ENCODE measurements at regions not wholly inside any gene's neighbourhood (a gene's known extent, or its start where the extent isn't known, plus 50 kb on each side); places are given as distances from the start of the nearest gene placed in this dataset.

- H3K27ac ChIP-seq (ENCODE audit: low read depth, low read length): no peak overlapping the region
- 72 to 78% (median 75%) methylated on average over 1 of the region's 1 CpG for WGBS, 3 donors
Observed at GRCh38 chr5:81914696-81915095, 57.1 kb upstream of the ATG10 start.

GRCh38 chr5:81912933-81913332 lies 58.9 kb upstream of the ATG10 start:
- 94 to 97% (median 96%) methylated on average over 8 of the region's 8 CpGs for WGBS, 3 donors
- H3K27ac ChIP-seq (ENCODE audit: low read depth, low read length): no peak overlapping the region

GRCh38 chr5:81909677-81910076 lies 62.1 kb upstream of the ATG10 start:
- no peak overlapping the region for H3K27ac ChIP-seq (ENCODE audit: low read depth, low read length)
- 84 to 93% (median 91%) methylated on average over 1 of the region's 1 CpG for WGBS, 3 donors

- no peak overlapping the region for H3K27ac ChIP-seq (ENCODE audit: low read depth, low read length)
- 39 to 49% (median 44%) methylated on average over 5 of the region's 5 CpGs for WGBS, 3 donors
Observed at GRCh38 chr5:81908771-81909170, 63.1 kb upstream of the ATG10 start.

- no peak overlapping the region for H3K27ac ChIP-seq (ENCODE audit: low read depth, low read length)
- 81 to 89% (median 82%) methylated on average over 10 of the region's 10 CpGs for WGBS, 3 donors
Observed at GRCh38 chr5:81908044-81908443, 63.8 kb upstream of the ATG10 start.

- 87 to 94% (median 93%) methylated on average over 4 of the region's 4 CpGs for WGBS, 3 donors
- H3K27ac ChIP-seq (ENCODE audit: low read depth, low read length): no peak overlapping the region
Observed at GRCh38 chr5:81907012-81907635, 64.7 kb upstream of the ATG10 start.

- no peak overlapping the region for H3K27ac ChIP-seq (ENCODE audit: low read depth, low read length)
- WGBS, 3 donors: 27 to 87% (median 82%) methylated on average over 5 of the region's 5 CpGs
Observed at GRCh38 chr5:81906086-81906485, 65.7 kb upstream of the ATG10 start.

- 69 to 79% (median 77%) methylated on average over 2 of the region's 2 CpGs for WGBS, 3 donors
- H3K27ac ChIP-seq (ENCODE audit: low read depth, low read length): no peak overlapping the region
Observed at GRCh38 chr5:81904861-81905260, 67.0 kb upstream of the ATG10 start.

- H3K27ac ChIP-seq (ENCODE audit: low read depth, low read length): no peak overlapping the region
- 89 to 97% (median 93%) methylated on average over 3 of the region's 3 CpGs for WGBS, 3 donors
Observed at GRCh38 chr5:81904166-81904565, 67.7 kb upstream of the ATG10 start.

GRCh38 chr5:81901586-81901985 lies 70.2 kb upstream of the ATG10 start:
- H3K27ac ChIP-seq (ENCODE audit: low read depth, low read length): no peak overlapping the region
- 73 to 84% (median 79%) methylated on average over 10 of the region's 10 CpGs for WGBS, 3 donors

- H3K27ac ChIP-seq (ENCODE audit: low read depth, low read length): no peak overlapping the region
- WGBS, 3 donors: 88 to 98% (median 96%) methylated on average over 2 of the region's 2 CpGs
Observed at GRCh38 chr5:81899123-81899522, 72.7 kb upstream of the ATG10 start.

GRCh38 chr5:81898403-81898802 lies 73.4 kb upstream of the ATG10 start:
- no peak overlapping the region for H3K27ac ChIP-seq (ENCODE audit: low read depth, low read length)
- 43 to 71% (median 55%) methylated on average over 2 of the region's 2 CpGs for WGBS, 3 donors

GRCh38 chr5:81896764-81897163 lies 75.1 kb upstream of the ATG10 start:
- H3K27ac ChIP-seq (ENCODE audit: low read depth, low read length): no peak overlapping the region
- WGBS, 3 donors: 76 to 84% (median 83%) methylated on average over 1 of the region's 1 CpG

- no peak overlapping the region for H3K27ac ChIP-seq (ENCODE audit: low read depth, low read length)
Observed at GRCh38 chr5:81895307-81895706, 76.5 kb upstream of the ATG10 start.

- H3K27ac ChIP-seq (ENCODE audit: low read depth, low read length): no peak overlapping the region
- 60 to 68% (median 63%) methylated on average over 4 of the region's 4 CpGs for WGBS, 3 donors
Observed at GRCh38 chr5:81893961-81894360, 77.9 kb upstream of the ATG10 start.

- no peak overlapping the region for H3K27ac ChIP-seq (ENCODE audit: low read depth, low read length)
- WGBS, 3 donors: 42 to 66% (median 59%) methylated on average over 3 of the region's 3 CpGs
Observed at GRCh38 chr5:81884871-81885270, 87.0 kb upstream of the ATG10 start.

- WGBS, 3 donors: 96 to 97% (median 97%) methylated on average over 5 of the region's 5 CpGs
Observed at GRCh38 chr5:81883371-81883770, 88.5 kb upstream of the ATG10 start.

GRCh38 chr5:81881595-81881994 lies 90.2 kb upstream of the ATG10 start:
- no peak overlapping the region for H3K27ac ChIP-seq (ENCODE audit: low read depth, low read length)
- WGBS, 3 donors: 57 to 81% (median 73%) methylated on average over 2 of the region's 2 CpGs

More at GRCh38 chr5:81883371-81883770, 88.5 kb upstream of the ATG10 start:
- no peak overlapping the region for H3K27ac ChIP-seq (ENCODE audit: low read depth, low read length)

- no peak overlapping the region for H3K27ac ChIP-seq (ENCODE audit: low read depth, low read length)
- 75 to 81% (median 76%) methylated on average over 3 of the region's 3 CpGs for WGBS, 3 donors
Observed at GRCh38 chr5:81879936-81880335, 91.9 kb upstream of the ATG10 start.

GRCh38 chr5:81878333-81878732 lies 93.5 kb upstream of the ATG10 start:
- H3K27ac ChIP-seq (ENCODE audit: low read depth, low read length): no peak overlapping the region

GRCh38 chr5:81866994-81867393 lies 104.8 kb upstream of the ATG10 start:
- no peak overlapping the region for H3K27ac ChIP-seq (ENCODE audit: low read depth, low read length)
- 76 to 87% (median 77%) methylated on average over 3 of the region's 3 CpGs for WGBS, 3 donors
